ENCODE measurements at regions not wholly inside any gene's neighbourhood (a gene's known extent, or its start where the extent isn't known, plus 50 kb on each side); places are given as distances from the start of the nearest gene placed in this dataset.

GRCh38 chr17:27391427-27391826 lies 64.8 kb upstream of the KSR1 start:
- DNase-seq: no peak
- H3K4me3 ChIP-seq (ENCODE audit: insufficient read depth, low read depth, low read length, poor library complexity, severe bottlenecking): no peak overlapping the region
- no peaks in the 10 kb centered on the region for H3K36me3 ChIP-seq (ENCODE audit: control insufficient read depth, insufficient read depth, low read length)
- H3K4me1 ChIP-seq (ENCODE audit: control insufficient read depth, insufficient read depth, low read length, poor library complexity, severe bottlenecking): no peaks in the 10 kb centered on the region
- no peak overlapping the region for H3K27ac ChIP-seq (ENCODE audit: insufficient read depth, low read length, poor library complexity, severe bottlenecking)
- no peaks in the 10 kb centered on the region for H3K27me3 ChIP-seq (replicated peaks; ENCODE audit: control insufficient read depth, insufficient read depth, low read length, poor library complexity, severe bottlenecking)
- H3K9me3 ChIP-seq (ENCODE audit: control insufficient read depth, low read length): no peaks in the 10 kb centered on the region

- no peaks in the 10 kb centered on the region for H3K4me1 ChIP-seq (ENCODE audit: control insufficient read depth, insufficient read depth, low read length, poor library complexity, severe bottlenecking)
- no peaks in the 10 kb centered on the region for H3K27me3 ChIP-seq (replicated peaks; ENCODE audit: control insufficient read depth, insufficient read depth, low read length, poor library complexity, severe bottlenecking)
- H3K9me3 ChIP-seq (ENCODE audit: control insufficient read depth, low read length): no peaks in the 10 kb centered on the region
- H3K27ac ChIP-seq (ENCODE audit: insufficient read depth, low read length, poor library complexity, severe bottlenecking): no peak overlapping the region
- H3K36me3 ChIP-seq (ENCODE audit: control insufficient read depth, insufficient read depth, low read length): no peaks in the 10 kb centered on the region
- no peak for DNase-seq
- no peak overlapping the region for H3K4me3 ChIP-seq (ENCODE audit: insufficient read depth, low read depth, low read length, poor library complexity, severe bottlenecking)
These were observed 60.2 kb upstream of the KSR1 start for GRCh38 chr17:27396045-27396444.

GRCh38 chr17:27396941-27397340 lies 59.3 kb upstream of the KSR1 start:
- Histone ChIP-seq H3K4me1 (ENCODE audit: control insufficient read depth, insufficient read depth, low read length, poor library complexity, severe bottlenecking) (no peaks in the 10 kb centered on the region), H3K4me3 (ENCODE audit: insufficient read depth, low read depth, low read length, poor library complexity, severe bottlenecking) (no peak overlapping the region), H3K9me3 (ENCODE audit: control insufficient read depth, low read length) (no peaks in the 10 kb centered on the region), H3K36me3 (ENCODE audit: control insufficient read depth, insufficient read depth, low read length) (no peaks in the 10 kb centered on the region), H3K27ac (ENCODE audit: insufficient read depth, low read length, poor library complexity, severe bottlenecking) (no peak overlapping the region), H3K27me3 (replicated peaks; ENCODE audit: control insufficient read depth, insufficient read depth, low read length, poor library complexity, severe bottlenecking) (no peaks in the 10 kb centered on the region)
- DNase-seq: no peak

GRCh38 chr17:27398691-27399090 lies 57.6 kb upstream of the KSR1 start:
- Histone ChIP-seq H3K4me1 (ENCODE audit: control insufficient read depth, insufficient read depth, low read length, poor library complexity, severe bottlenecking) (no peaks in the 10 kb centered on the region), H3K27me3 (replicated peaks; ENCODE audit: control insufficient read depth, insufficient read depth, low read length, poor library complexity, severe bottlenecking) (no peaks in the 10 kb centered on the region), H3K27ac (ENCODE audit: insufficient read depth, low read length, poor library complexity, severe bottlenecking) (no peak overlapping the region), H3K9me3 (ENCODE audit: control insufficient read depth, low read length) (no peaks in the 10 kb centered on the region), H3K36me3 (ENCODE audit: control insufficient read depth, insufficient read depth, low read length) (no peaks in the 10 kb centered on the region), H3K4me3 (ENCODE audit: insufficient read depth, low read depth, low read length, poor library complexity, severe bottlenecking) (no peak overlapping the region)
- DNase-seq: no peak

- H3K36me3 ChIP-seq (ENCODE audit: control insufficient read depth, insufficient read depth, low read length): no peaks in the 10 kb centered on the region
- no peak for DNase-seq
- no peaks in the 10 kb centered on the region for H3K9me3 ChIP-seq (ENCODE audit: control insufficient read depth, low read length)
- H3K27me3 ChIP-seq (replicated peaks; ENCODE audit: control insufficient read depth, insufficient read depth, low read length, poor library complexity, severe bottlenecking): no peaks in the 10 kb centered on the region
- no peak overlapping the region for H3K27ac ChIP-seq (ENCODE audit: insufficient read depth, low read length, poor library complexity, severe bottlenecking)
- no peak overlapping the region for H3K4me3 ChIP-seq (ENCODE audit: insufficient read depth, low read depth, low read length, poor library complexity, severe bottlenecking)
- H3K4me1 ChIP-seq (ENCODE audit: control insufficient read depth, insufficient read depth, low read length, poor library complexity, severe bottlenecking): no peaks in the 10 kb centered on the region
These were observed 55.3 kb upstream of the KSR1 start for GRCh38 chr17:27400991-27401390.

- no peaks in the 10 kb centered on the region for H3K9me3 ChIP-seq (ENCODE audit: control insufficient read depth, low read length)
- H3K4me1 ChIP-seq (ENCODE audit: control insufficient read depth, insufficient read depth, low read length, poor library complexity, severe bottlenecking): no peaks in the 10 kb centered on the region
- no peak for DNase-seq
- no peaks in the 10 kb centered on the region for H3K36me3 ChIP-seq (ENCODE audit: control insufficient read depth, insufficient read depth, low read length)
- H3K27me3 ChIP-seq (replicated peaks; ENCODE audit: control insufficient read depth, insufficient read depth, low read length, poor library complexity, severe bottlenecking): no peaks in the 10 kb centered on the region
- no peak overlapping the region for H3K27ac ChIP-seq (ENCODE audit: insufficient read depth, low read length, poor library complexity, severe bottlenecking)
- H3K4me3 ChIP-seq (ENCODE audit: insufficient read depth, low read depth, low read length, poor library complexity, severe bottlenecking): no peak overlapping the region
These were observed 53.3 kb upstream of the KSR1 start for GRCh38 chr17:27402943-27403342.

- no peaks in the 10 kb centered on the region for H3K9me3 ChIP-seq (ENCODE audit: control insufficient read depth, low read length)
- H3K4me3 ChIP-seq (ENCODE audit: insufficient read depth, low read depth, low read length, poor library complexity, severe bottlenecking): no peak overlapping the region
- H3K36me3 ChIP-seq (ENCODE audit: control insufficient read depth, insufficient read depth, low read length): no peaks in the 10 kb centered on the region
- H3K27ac ChIP-seq (ENCODE audit: insufficient read depth, low read length, poor library complexity, severe bottlenecking): no peak overlapping the region
- no peaks in the 10 kb centered on the region for H3K27me3 ChIP-seq (replicated peaks; ENCODE audit: control insufficient read depth, insufficient read depth, low read length, poor library complexity, severe bottlenecking)
- no peak for DNase-seq
- H3K4me1 ChIP-seq (ENCODE audit: control insufficient read depth, insufficient read depth, low read length, poor library complexity, severe bottlenecking): no peaks in the 10 kb centered on the region
These were observed 52.7 kb upstream of the KSR1 start for GRCh38 chr17:27403480-27404005.

GRCh38 chr17:27404676-27405075 lies 51.6 kb upstream of the KSR1 start:
- H3K4me1 ChIP-seq (ENCODE audit: control insufficient read depth, insufficient read depth, low read length, poor library complexity, severe bottlenecking): no peaks in the 10 kb centered on the region
- H3K9me3 ChIP-seq (ENCODE audit: control insufficient read depth, low read length): no peaks in the 10 kb centered on the region
- H3K36me3 ChIP-seq (ENCODE audit: control insufficient read depth, insufficient read depth, low read length): no peaks in the 10 kb centered on the region
- H3K27me3 ChIP-seq (replicated peaks; ENCODE audit: control insufficient read depth, insufficient read depth, low read length, poor library complexity, severe bottlenecking): no peaks in the 10 kb centered on the region
- no peak overlapping the region for H3K27ac ChIP-seq (ENCODE audit: insufficient read depth, low read length, poor library complexity, severe bottlenecking)
- no peak for DNase-seq
- no peak overlapping the region for H3K4me3 ChIP-seq (ENCODE audit: insufficient read depth, low read depth, low read length, poor library complexity, severe bottlenecking)

Data from effector memory CD4-positive, alpha-beta T cell (primary cell).